HepG2 (cell line): ENCODE measurements at regions not wholly inside any gene's neighbourhood (a gene's known extent, or its start where the extent isn't known, plus 50 kb on each side); places are given as distances from the start of the nearest gene placed in this dataset.

ENCODE experiments used
- ATAC-seq: fragments of 200-7000 bp; cut with Tn5 transposase; 3 replicates; pipeline ENCODE4 v1.9.1; 2020; ENCODE audit warnings: mild to moderate bottlenecking, moderate library complexity
- BruUV-seq: library from RNA; stranded (reverse); fragments of 400-500 nt; replicated peaks from 2 replicates; lab custom pipeline; 2021; lab: Mats Ljungman, UMichigan
- CTCF ChIA-PET: fragments of 300-600 bp; formaldehyde crosslinking; extraction: SDS; loops from one replicate; lab custom pipeline; 2021; ENCODE audit warnings: low total read pairs, inconsistent platforms, low intra/inter-chr PET ratio; lab: Yijun Ruan, JAX
- POLR2A ChIA-PET: fragments of 350-600 bp; sonication (Branson Sonifier 250); formaldehyde crosslinking; loops from one replicate; lab custom pipeline; 2020; ENCODE audit warnings: antibody characterized with exemption, inconsistent platforms; lab: Yijun Ruan, JAX
- DNase-seq: peaks from one replicate; pipeline ENCODE4 v3.0.0-alpha.2; 2015; ENCODE audit warnings: low spot score
- FAIRE-seq: peaks from 3 replicates; lab custom pipeline; 2011; peaks lifted over from hg19 to GRCh38; lab: Jason Lieb, UNC
- H2AFZ ChIP-seq: one replicate; pipeline ENCODE4 v1.6.1; 2011; ENCODE audit warnings: low read length, inconsistent platforms
- H3K27ac ChIP-seq: fragments of 300-600 bp; 3 replicates; pipeline ENCODE4 v1.8.0; 2011; ENCODE audit warnings: mixed run types, mild to moderate bottlenecking, mixed read lengths, low read length, inconsistent platforms; ENCODE audit not compliant: insufficient read depth; ENCODE audit errors: extremely low read length
- H3K27me3 ChIP-seq, 2 experiments: fragments of 200-600 bp in 1 of 2; 2 replicates in 1 of 2; 3 replicates in 1 of 2; pipeline versions ENCODE4 v1.6.0 to v1.8.0; 2011; ENCODE audit warnings: low read length in 2 of 2, mild to moderate bottlenecking in 2 of 2, moderate library complexity in 2 of 2, inconsistent platforms in 1 of 2; ENCODE audit not compliant: insufficient read depth in 2 of 2, control insufficient read depth in 1 of 2
- H3K36me3 ChIP-seq, 2 experiments: fragments of 200-600 bp in 1 of 2; replicated peaks in 1 of 2; 2 replicates in 1 of 2; 3 replicates in 1 of 2; pipeline versions ENCODE4 v1.5.1 to v1.8.0; 2011; ENCODE audit warnings: low read length in 2 of 2, inconsistent platforms in 1 of 2; ENCODE audit not compliant: insufficient read depth in 2 of 2, control insufficient read depth in 1 of 2
- H3K4me1 ChIP-seq: 2 replicates; pipeline ENCODE4 v1.5.1; 2012; ENCODE audit warnings: low read length, inconsistent platforms; ENCODE audit not compliant: insufficient read depth
- H3K4me2 ChIP-seq: 2 replicates; pipeline ENCODE4 v1.6.0; 2011; ENCODE audit warnings: low read depth, low read length, inconsistent platforms
- H3K4me3 ChIP-seq, 3 experiments: fragments of 200-600 bp in 1 of 3; sonication (generic), shearing (Covaris generic) in 1 of 3; replicated peaks in 1 of 3; 2 replicates each; pipeline ENCODE4 v1.5.1; 2011 to 2016; ENCODE audit warnings: low read length in 3 of 3, inconsistent platforms in 2 of 3, low read depth in 2 of 3, mild to moderate bottlenecking in 2 of 3, control low read depth in 1 of 3, mixed read lengths in 1 of 3; ENCODE audit not compliant: insufficient read depth in 1 of 3
- H3K79me2 ChIP-seq: one replicate; pipeline ENCODE4 v1.6.1; 2011; ENCODE audit warnings: low read length, inconsistent platforms; ENCODE audit not compliant: insufficient read depth
- H3K9ac ChIP-seq: 2 replicates; pipeline ENCODE4 v1.6.0; 2011; ENCODE audit warnings: mild to moderate bottlenecking, low read depth, low read length, inconsistent platforms; ENCODE audit not compliant: insufficient read depth
- H3K9me3 ChIP-seq: 2 replicates; pipeline ENCODE4 v1.5.1; 2012; ENCODE audit warnings: mild to moderate bottlenecking, low read length
- H4K20me1 ChIP-seq: 2 replicates; pipeline ENCODE4 v1.6.0; 2011; ENCODE audit warnings: inconsistent platforms, mild to moderate bottlenecking, low read length, moderate library complexity; ENCODE audit not compliant: insufficient read depth
- ARNT2 ChIP-seq: sonication (generic); formaldehyde crosslinking; IDR thresholded peaks from 2 replicates; pipeline ENCODE4 v1.8.0; 2022; ENCODE audit warnings: mild to moderate bottlenecking, low read depth, missing genetic modification reagents, moderate library complexity
- CTCF ChIP-seq: sonication (generic); formaldehyde crosslinking; IDR thresholded peaks from 2 replicates; pipeline ENCODE4 v1.5.0; 2020; ENCODE audit warnings: mild to moderate bottlenecking, missing genetic modification reagents, moderate library complexity
- JUN ChIP-seq: sonication (generic); formaldehyde crosslinking; IDR thresholded peaks from 2 replicates; pipeline ENCODE4 v1.4.0; 2020; ENCODE audit warnings: mild to moderate bottlenecking, missing genetic modification reagents
- MYNN ChIP-seq: sonication (generic); formaldehyde crosslinking; IDR thresholded peaks from 2 replicates; pipeline ENCODE4 v1.4.0; 2020; ENCODE audit warnings: mild to moderate bottlenecking, low read depth, missing genetic modification reagents
- PRPF4 ChIP-seq: fragments of 200-400 bp; formaldehyde crosslinking; IDR thresholded peaks from 2 replicates; pipeline ENCODE4 v1.6.1; 2016; ENCODE audit warnings: low read length, low read depth; ENCODE audit not compliant: poor library complexity, severe bottlenecking
- STAG1 ChIP-seq: sonication (generic); formaldehyde crosslinking; IDR thresholded peaks from 2 replicates; pipeline ENCODE4 v1.4.0; 2020; ENCODE audit warnings: missing genetic modification reagents
- WGBS: methylation state at CpG from one replicate; pipeline ENCODE4 v1.1.6; 2017; ENCODE audit warnings: low lambda C conversion rate; 5-methylcytosine and 5-hydroxymethylcytosine counted together
- in situ Hi-C: cut with HindIII; loops from 2 replicates; pipeline ENCODE4 v1.10.0; 2017; ENCODE audit warnings: low pct_unique_long_range_greater_than_20kb; ENCODE audit not compliant: extremely low pct_ligation_motif_present
- intact Hi-C: fragments of 100-400 bp; cut with micrococcal nuclease; formaldehyde crosslinking; loops from one replicate; pipeline ENCODE4 v1.10.0; 2022; ENCODE audit not compliant: unreplicated experiment

GRCh38 chr2:33670392-33670937, 71.4 kb upstream of the FAM98A start:
- no peaks in the 10 kb centered on the region for H3K79me2 ChIP-seq
- H3K4me2 ChIP-seq: no peak overlapping the region
- no peak overlapping the region for H2AFZ ChIP-seq
- 32% methylated on average over 4 of the region's 4 CpGs for WGBS
- no peak for FAIRE-seq
- no peak overlapping the region for H3K9ac ChIP-seq
- ATAC-seq: peak; percentile 92
- no peaks in the 10 kb centered on the region for H3K36me3 ChIP-seq
- no TSS peak for BruUV-seq
- H3K9me3 ChIP-seq: peaks cover 5% of the 10 kb centered on the region; the same call in 1 of the 2 replicates
- CTCF ChIA-PET: no interaction called here
- no peak overlapping the region for H3K27ac ChIP-seq
- TF ChIP-seq CTCF (CRISPR knock-in tag) (0 out of 2 replicates have a peak, but pooled peaks have one; percentile 6), STAG1 (CRISPR knock-in tag) (no peak), PRPF4 (no peak)
- H4K20me1 ChIP-seq: no peaks in the 10 kb centered on the region
- POLR2A ChIA-PET: no interaction called here
- intact Hi-C loops (no loop called here), in situ Hi-C loops (no loop called here)
- no peak for DNase-seq
- H3K4me3 ChIP-seq: no peak overlapping the region
- no peaks in the 10 kb centered on the region for H3K27me3 ChIP-seq
- no peaks in the 10 kb centered on the region for H3K4me1 ChIP-seq

GRCh38 chr2:33666879-33667278, 67.8 kb upstream of the FAM98A start:
- no peaks in the 10 kb centered on the region for H3K4me1 ChIP-seq
- POLR2A ChIA-PET: no interaction called here

More at GRCh38 chr2:33666879-33667278, 67.8 kb upstream of the FAM98A start:
- Histone ChIP-seq H3K4me2 (no peak overlapping the region), H3K27ac (no peak overlapping the region), H3K36me3 (no peaks in the 10 kb centered on the region), H3K79me2 (no peaks in the 10 kb centered on the region), H3K27me3 (no peaks in the 10 kb centered on the region)
- 15% methylated on average over 4 of the region's 4 CpGs for WGBS
- no peak for TF ChIP-seq MYNN (CRISPR knock-in tag)
- TF ChIP-seq CTCF (CRISPR knock-in tag): 0 out of 2 replicates have a peak, but pooled peaks have one; percentile 14
- TF ChIP-seq ARNT2 (CRISPR knock-in tag): no peak
- TF ChIP-seq JUN (CRISPR knock-in tag): no peak
- TF ChIP-seq, all 625 proteins: peak for 1
- Histone ChIP-seq H2AFZ (no peak overlapping the region), H3K4me3 (no peak overlapping the region), H4K20me1 (no peaks in the 10 kb centered on the region), H3K9ac (no peak overlapping the region), H3K9me3 (peaks cover 14% of the 10 kb centered on the region)
- in situ Hi-C loops (no loop called here), intact Hi-C loops (no loop called here)
- FAIRE-seq: no peak
- no TSS peak for BruUV-seq
- no peak for DNase-seq
- CTCF ChIA-PET: no interaction called here
- ATAC-seq: no peak
